ENCODE measurements at regions not wholly inside any gene's neighbourhood (a gene's known extent, or its start where the extent isn't known, plus 50 kb on each side); places are given as distances from the start of the nearest gene placed in this dataset.

DNA sequence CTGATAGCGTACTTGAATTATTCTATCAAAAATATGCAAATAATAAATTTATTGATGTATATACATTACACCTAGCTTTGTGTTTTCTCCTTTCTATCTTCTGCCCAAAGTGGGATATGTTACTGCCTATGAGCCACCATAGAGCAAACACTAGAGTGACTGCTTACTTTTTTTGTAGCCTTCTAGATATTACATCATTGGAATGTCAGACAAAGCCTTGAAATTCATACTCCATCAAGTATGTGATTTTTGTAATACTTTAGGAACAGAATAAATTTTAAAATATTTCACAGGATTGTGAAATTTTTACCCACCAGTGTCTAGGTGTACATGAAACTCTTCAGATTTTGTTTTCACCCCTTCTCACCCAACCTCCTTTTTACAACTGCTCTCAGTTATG, 787.6 kb downstream of the USP25 start:
- no peak for DNase-seq

- DNase-seq = no peak
These were observed 789.3 kb downstream of the USP25 start for GRCh38 chr21:16519036-16519435.

GRCh38 chr21:16519644-16520043, 789.9 kb downstream of the USP25 start:
- DNase-seq = no peak

DNA sequence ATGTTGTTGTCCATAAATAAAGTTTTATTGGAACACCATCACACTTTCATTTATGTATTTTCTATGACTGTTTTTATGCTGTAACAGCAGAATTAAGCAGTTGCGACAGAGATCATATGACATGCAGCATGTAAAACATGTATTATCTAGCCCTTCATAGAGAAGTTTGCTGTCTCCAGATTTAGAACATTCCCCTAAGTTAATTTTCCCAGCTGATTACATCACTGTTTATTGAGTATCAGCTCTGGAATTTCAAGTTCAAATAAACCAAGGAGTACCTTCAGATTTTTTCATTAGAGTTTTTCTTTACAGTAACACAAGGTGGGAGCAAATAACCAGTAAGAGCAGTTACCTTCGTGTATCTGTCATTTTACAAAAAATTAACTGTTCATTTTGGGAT, 792.8 kb downstream of the USP25 start:
- DNase-seq = no peak

DNA sequence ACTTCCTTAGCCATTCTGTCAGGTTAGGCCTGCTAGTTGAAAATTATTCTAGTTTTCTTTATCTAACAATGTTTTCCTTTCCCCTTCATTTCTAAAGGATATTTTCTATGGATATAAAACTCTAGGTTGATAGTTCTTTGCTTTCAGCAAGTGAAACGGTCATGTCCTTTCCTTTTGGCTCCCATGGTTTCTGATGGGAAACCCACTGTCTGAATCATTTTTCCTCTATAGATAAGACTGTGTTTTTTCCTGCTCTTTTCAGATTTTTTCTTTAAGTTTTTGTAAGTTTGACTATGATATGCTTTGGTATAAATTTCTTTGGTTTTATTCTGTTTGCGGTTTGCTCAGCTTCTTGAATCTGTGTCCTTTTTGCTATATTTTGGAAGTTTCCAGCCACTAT, 800.9 kb downstream of the USP25 start:
- no peak for DNase-seq

DNA sequence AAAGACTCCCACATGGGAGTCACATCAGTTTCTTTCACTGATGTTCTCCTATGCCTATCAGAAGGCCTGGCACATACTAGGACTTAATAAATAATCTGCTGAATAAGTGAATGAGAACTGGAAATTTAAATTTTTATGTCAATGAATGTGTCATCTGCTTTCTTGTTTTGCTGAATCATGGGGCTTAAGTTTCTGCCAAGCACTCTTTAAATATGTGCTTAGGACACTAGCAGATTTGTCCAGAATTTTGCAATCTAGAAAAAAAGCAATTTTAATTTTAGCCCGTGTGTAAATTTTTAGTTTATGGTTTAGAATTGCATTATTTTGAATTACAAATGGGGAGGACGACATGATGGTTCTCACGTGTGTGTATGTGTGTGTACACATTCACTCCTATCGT, 803.1 kb downstream of the USP25 start:
- no peak for DNase-seq

DNA sequence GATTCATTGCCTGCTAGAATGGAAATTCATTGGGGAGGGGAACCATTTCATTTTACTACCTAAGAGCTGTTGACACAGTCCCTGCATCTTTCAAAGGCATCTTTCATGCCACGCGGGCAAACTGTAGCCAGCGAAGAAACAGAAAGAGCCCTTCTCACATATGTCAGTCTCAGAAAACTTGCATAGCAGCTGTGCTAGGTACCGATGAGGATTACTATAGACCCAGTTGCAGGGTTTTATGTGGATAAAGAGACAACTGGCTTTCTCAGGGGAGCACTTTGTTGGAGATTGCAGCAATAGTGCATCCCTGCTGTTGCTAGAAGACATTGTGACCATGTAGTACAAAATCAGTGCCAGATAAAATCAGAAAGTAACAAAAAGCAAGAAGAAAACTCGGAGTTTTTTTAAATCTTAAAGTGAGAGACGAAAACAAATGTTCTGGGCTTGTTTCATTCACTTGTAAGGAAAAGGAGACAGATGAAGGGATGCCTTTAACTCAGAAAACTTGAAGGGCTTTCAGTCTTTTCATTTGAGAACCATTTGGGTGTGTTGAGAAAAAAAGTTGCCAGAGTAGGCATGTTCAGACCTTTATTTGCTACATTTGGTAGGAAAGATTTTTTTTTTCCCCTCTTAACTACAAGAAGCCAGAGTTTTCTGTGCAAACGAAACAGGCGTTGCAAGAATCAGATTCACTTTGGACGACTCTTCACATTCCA, 804.1 kb downstream of the USP25 start:
- DNase-seq = no peak

DNA sequence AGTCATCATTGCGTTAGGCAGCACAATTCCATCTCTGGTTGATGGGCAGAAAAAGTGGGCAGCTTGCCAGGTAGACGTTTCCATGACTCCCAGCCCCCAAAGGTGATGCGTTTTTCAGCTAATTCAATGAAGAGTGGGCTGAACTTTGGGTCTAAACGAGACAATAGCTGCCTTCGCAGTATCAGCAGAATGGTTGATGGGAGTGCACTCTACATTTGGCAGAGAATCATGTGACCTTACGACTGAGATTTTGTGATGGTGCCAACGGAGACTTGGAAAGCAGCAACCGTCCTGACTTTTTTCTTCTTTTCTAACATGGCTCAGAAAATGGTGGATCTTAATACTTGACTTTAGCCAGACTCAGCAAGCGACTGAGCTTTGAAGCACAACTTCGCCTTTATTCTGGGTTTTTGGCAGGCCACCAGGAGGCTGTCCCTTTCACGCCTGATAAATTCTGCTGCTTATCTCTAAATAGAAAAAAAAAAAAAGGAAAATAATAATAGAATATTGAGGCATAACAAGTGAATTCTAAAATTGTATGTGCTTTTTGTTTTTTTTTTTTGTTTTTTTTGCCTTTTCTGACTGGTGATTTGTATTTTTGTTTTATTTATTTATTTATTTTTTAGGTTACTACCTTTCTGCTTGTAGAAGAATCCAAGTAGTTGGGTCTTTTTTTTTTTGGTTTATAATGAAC, 804.8 kb downstream of the USP25 start:
- DNase-seq = no peak

DNA sequence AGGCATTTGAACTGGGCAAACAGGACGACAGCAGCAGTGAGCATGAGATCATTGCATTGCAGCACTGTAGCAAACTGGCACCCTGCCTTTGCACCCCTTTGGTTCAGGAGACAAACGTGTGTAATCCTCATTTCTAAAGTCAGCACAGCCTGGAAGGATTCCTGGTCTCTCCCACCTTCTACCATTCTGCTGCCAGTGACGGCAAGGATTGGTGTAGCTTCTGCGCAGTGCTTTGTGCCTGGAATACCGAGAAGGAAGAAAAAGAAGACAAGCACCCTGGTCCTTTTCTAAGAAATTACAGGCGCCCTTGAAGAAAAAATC, 805.3 kb downstream of the USP25 start:
- DNase-seq = no peak

- DNase-seq = no peak
These were observed 805.8 kb downstream of the USP25 start for GRCh38 chr21:16535626-16536025.

GRCh38 chr21:16536140-16536539, 806.4 kb downstream of the USP25 start:
- no peak for DNase-seq

DNA sequence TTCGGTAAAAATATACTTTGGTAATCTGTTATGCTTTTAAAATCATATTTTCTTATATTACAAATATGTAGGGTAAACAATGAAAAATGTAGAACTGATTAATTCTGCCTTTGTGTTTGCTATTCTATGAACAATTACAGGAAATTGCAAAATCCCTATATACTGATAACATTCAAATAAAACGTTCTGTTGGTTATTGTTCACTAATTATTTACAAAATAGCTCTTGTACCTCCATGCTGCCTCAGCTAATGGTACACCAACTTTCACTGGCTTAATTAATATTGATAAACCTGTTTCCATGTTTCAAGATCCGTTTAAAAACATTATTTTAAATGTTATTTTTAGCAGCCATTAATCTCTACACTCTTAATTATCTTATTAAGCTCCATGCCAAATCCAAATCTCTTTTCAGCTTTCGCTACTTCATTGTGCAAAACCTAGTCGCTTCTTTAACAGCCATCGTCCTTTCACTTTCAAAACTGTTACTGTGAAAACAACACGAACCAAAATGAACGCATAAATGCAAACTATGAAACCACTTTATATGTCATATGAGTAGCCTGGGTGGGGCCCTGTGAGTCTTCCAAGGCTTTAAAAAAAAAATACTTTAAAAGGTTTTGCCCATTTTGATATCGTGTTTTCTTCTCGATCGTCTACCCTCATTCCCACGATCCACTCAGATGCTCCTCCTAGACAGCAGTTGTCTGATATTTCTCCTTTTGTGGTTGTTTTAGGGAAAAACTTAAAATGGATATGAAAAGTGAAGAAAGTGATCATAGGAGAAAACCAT, 807.1 kb downstream of the USP25 start:
- no peak for DNase-seq

DNA sequence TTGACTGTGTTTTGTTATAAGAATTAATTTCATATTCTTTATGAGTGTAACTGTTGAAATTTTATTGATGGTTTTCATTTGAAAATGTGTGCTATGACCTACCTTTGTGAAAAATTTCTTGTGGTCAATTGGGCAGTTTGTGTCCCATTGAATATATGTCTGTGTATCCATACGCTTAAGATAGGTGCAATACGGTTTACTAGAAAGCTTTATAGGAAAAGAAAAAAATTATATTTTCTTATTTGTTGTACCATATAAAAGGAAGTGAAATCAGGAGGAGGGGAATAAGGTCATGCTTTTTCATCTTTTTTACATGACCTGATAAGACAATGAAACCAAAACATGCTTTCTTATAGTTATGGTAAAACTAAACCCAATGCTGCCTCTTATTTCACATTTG, 807.7 kb downstream of the USP25 start:
- DNase-seq = no peak

DNA sequence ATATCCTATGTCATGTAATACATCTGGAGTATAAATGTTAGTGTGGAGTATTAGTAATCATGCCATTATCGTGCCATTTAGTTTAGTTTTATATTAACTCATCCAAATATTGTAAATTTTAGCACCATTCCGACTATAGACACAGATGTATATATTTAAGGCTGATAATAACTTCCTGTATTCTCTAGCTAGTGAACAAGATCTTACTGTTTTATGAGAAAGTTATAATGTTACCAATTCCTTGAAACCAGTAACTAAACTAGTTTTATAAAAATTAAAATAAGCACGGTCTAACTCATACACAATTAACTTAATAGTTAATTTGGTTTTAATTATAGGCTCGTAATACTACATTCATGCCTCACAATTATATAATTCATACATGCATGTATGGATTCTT, 808.6 kb downstream of the USP25 start:
- no peak for DNase-seq

DNA sequence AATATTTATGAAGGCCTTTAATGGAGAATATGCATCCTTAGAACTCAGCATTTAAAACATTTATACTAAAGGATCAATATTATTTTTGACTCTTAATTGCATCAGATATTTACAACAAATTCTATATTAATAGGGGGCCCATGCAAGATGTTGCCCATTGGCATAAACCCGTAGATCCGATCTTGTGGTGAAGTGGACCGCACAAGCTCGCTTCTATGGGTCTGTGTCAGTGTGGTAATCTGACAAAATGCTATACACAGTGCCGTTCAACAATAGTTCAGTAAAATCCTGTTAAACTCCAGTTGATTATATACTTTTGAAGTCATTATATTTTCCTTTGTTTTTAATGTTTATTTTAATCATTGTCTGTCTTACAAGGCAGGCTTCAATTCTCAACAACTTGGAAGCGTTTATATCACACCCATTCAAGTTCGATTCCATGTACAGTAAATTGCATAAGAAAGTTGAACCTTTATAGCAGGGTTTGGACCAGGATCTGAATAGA, 809.2 kb downstream of the USP25 start:
- DNase-seq = no peak

DNA sequence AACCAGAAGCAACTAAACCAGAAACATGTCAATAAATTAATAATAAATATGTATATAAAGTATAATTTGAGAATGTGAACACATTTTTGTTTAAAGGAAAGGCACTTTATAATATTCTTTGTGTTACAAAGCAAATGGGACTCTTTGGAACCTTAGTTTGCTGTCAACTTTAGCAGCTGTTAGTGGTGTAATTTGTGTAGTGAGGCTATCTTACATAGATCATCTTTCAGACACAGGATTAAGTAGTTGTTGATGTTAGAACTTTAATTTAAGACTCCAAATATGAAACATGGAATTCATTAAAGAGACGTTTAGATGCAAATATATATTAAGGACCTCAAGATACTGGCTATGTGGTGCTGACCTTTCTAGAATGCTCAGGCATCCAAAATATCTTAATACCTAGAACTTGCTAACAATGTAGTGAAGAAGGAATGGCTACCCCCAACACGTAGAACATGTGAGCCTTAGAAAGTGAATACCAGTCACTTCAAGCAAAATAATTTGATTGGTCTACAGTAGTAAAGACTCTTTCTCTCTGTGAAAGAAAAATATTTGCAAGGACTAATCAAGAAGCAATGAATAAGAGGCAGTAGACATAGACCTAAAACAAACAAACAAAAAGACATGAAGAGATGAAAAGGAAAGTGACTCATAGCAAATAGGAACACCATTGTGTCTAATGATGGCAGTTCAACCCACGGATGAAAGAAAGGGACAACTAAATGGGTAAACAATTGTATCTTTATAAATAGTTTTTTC, 811.4 kb downstream of the USP25 start:
- no peak for DNase-seq

DNA sequence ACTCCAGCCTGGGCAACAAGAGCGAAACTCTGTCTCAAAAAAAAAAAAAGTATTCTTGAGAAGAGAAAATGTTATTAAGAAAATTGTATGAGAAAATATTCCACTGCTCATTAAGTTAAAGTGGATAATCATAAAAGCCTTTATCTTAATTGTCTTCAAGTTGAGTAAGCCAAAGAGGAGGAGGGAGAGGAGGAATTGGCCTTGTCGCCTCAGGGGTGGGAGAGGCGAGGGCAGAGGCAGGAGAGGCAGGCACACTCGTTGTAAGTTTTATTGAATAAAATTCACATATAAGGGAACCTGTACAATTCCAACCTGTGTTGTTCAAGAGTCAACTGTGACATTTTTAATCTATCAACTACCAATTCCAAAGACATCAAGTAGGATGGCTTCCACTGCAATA, 820.3 kb downstream of the USP25 start:
- no peak for DNase-seq

DNA sequence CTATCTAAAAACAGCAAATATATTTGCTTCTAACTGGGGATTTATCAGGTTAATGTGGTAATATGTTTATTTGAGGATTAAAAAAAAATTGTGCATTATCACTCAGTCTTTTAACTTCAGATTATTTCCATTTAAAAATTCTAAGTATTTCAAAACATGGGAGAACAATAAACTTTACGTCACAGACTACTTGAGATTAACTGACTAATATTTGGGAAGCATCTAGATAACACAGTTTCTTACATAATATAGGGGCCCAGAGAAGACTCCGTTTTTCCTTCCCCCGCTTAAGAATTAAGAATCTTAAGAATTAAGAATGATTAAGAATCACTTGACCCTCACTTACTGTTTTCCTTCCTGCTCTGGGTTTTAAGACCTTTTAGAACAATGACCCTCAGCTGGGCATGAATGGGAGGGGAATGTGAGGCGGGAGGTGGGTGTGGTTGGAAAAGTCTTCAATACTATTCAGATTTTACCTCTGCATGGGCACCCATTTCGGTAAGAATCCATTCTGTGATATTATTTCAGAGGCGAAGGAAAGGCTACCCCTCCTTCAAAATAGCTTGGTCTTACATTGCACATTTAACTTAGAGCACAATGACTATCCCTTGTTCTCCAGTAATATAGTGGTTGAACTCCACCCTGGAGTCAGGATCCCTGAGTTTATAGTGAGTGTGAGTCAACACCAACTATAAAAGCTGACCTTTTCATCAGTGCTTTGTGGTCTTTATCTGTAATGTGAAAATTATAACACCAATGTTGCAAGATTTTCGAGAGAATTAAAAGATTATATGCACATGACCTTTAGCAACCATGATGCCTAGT, 821.3 kb downstream of the USP25 start:
- DNase-seq = no peak

DNA sequence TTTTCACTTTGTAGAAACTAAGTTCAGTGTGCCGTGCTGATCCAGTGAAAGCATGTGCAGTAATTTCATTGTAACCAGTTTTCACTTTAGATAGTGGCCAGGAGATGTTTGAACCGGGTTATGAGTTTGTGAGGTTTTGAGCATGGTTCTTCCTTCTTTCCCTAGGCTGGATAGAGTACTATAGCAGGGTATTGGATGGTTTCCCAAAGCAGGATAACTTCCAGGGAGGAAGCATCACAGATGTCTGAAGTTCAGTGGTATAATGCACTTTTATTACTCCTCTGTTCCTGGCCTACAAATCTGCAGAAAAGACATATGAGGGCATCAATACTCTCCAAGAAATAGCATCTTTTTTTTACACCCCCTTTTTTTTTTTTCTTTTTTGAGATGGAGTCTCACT, 823.1 kb downstream of the USP25 start:
- no peak for DNase-seq

GRCh38 chr21:16554503-16554902, 824.7 kb downstream of the USP25 start:
- DNase-seq = no peak

DNA sequence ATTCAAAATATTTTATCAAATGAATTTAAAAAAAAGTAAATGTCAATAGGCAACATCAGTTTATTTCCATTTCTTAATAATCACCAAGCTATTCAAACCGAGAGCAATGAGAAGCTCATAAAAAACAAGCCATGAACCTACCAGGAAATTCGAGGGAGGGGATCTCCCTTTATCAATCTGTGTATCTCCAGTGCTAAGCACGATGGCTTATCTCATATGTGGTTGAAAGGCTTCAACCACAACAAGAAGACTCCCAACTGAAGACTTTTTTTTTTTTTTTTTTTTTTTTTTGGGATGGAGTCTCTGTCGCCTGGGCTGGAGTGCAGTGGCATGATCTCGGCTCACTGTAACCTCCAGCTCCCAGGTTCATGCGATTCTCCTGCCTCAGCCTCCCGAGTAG, 833.3 kb downstream of the USP25 start:
- no peak for DNase-seq

- no peak for DNase-seq
These were observed 834.0 kb downstream of the USP25 start for GRCh38 chr21:16563795-16564194.
